HG03097 (cell line): ENCODE measurements at regions not wholly inside any gene's neighbourhood (a gene's known extent, or its start where the extent isn't known, plus 50 kb on each side); places are given as distances from the start of the nearest gene placed in this dataset.

ENCODE experiments used
- ATAC-seq: cut with Tn5 transposase; IDR thresholded peaks from one replicate; pipeline ENCODE4 v1.9.1; 2021; ENCODE audit not compliant: unreplicated experiment, low FRiP score

- no peak for ATAC-seq
Measured at GRCh38 chr13:106306748-106307277, 228.6 kb downstream of the EFNB2 start.

GRCh38 chr13:106302843-106303242 lies 232.6 kb downstream of the EFNB2 start:
- ATAC-seq, result no peak

- no peak for ATAC-seq
Measured at GRCh38 chr13:106302011-106302410, 233.5 kb downstream of the EFNB2 start.

- ATAC-seq, result no peak
Measured at GRCh38 chr13:106299621-106300020, 235.8 kb downstream of the EFNB2 start.

GRCh38 chr13:106297283-106297682 lies 238.2 kb downstream of the EFNB2 start:
- no peak for ATAC-seq

- no peak for ATAC-seq
Measured at GRCh38 chr13:106296723-106297122, 238.7 kb downstream of the EFNB2 start.

GRCh38 chr13:106295971-106296370 lies 239.5 kb downstream of the EFNB2 start:
- no peak for ATAC-seq

GRCh38 chr13:106291006-106291405 lies 244.5 kb downstream of the EFNB2 start:
- ATAC-seq, result no peak

- no peak for ATAC-seq
Measured at GRCh38 chr13:106287351-106287750, 248.1 kb downstream of the EFNB2 start.

GRCh38 chr13:106286811-106287210 lies 248.7 kb downstream of the EFNB2 start:
- ATAC-seq, result no peak

- no peak for ATAC-seq
Measured at GRCh38 chr13:106284358-106284757, 251.1 kb downstream of the EFNB2 start.

- ATAC-seq, result no peak
Measured at GRCh38 chr13:106281426-106281825, 254.0 kb downstream of the EFNB2 start.

- no peak for ATAC-seq
Measured at GRCh38 chr13:106277484-106278154, 257.8 kb downstream of the EFNB2 start.

GRCh38 chr13:106276876-106277275 lies 258.6 kb downstream of the EFNB2 start:
- ATAC-seq, result no peak

GRCh38 chr13:106275446-106276032 lies 259.9 kb downstream of the EFNB2 start:
- no peak for ATAC-seq

- ATAC-seq, result no peak
Measured at GRCh38 chr13:106274551-106275203, 260.8 kb downstream of the EFNB2 start.

GRCh38 chr13:106263801-106264200 lies 271.7 kb downstream of the EFNB2 start:
- ATAC-seq, result no peak

- ATAC-seq, result no peak
Measured at GRCh38 chr13:106262886-106263285, 272.6 kb downstream of the EFNB2 start.

GRCh38 chr13:106261450-106261849 lies 274.0 kb downstream of the EFNB2 start:
- ATAC-seq, result no peak

- ATAC-seq, result no peak
Measured at GRCh38 chr13:106260352-106260751, 275.1 kb downstream of the EFNB2 start.

GRCh38 chr13:106259928-106260327 lies 275.5 kb downstream of the EFNB2 start:
- no peak for ATAC-seq
